Neural cell (in vitro differentiated cells): ENCODE measurements at regions not wholly inside any gene's neighbourhood (a gene's known extent, or its start where the extent isn't known, plus 50 kb on each side); places are given as distances from the start of the nearest gene placed in this dataset.

ENCODE experiments used
- H2AFZ ChIP-seq: fragments of 200-600, 300-800 bp; sonication (generic), shearing (Covaris generic); 2 replicates; pipeline ENCODE4 v1.6.0; 2014; ENCODE audit warnings: low read depth, mild to moderate bottlenecking, antibody characterized with exemption, low read length, moderate library complexity
- H3F3A ChIP-seq: fragments of 200-600 bp; shearing (Covaris generic); 2 replicates; pipeline ENCODE4 v1.6.1; 2016; ENCODE audit warnings: mild to moderate bottlenecking, moderate library complexity, mixed read lengths, antibody characterized with exemption, low read length; ENCODE audit not compliant: insufficient read depth, poor library complexity, severe bottlenecking
- H3K27ac ChIP-seq: fragments of 200-600, 300-800 bp; sonication (generic), shearing (Covaris generic); 2 replicates; pipeline ENCODE4 v1.5.1; 2014; ENCODE audit warnings: mild to moderate bottlenecking, low read length, moderate library complexity
- H3K27me3 ChIP-seq: fragments of 300-800, 200-600 bp; sonication (generic), shearing (Covaris generic); 2 replicates; pipeline ENCODE4 v1.6.0; 2014; ENCODE audit warnings: mild to moderate bottlenecking, low read depth, low read length, moderate library complexity; ENCODE audit not compliant: insufficient read depth
- H3K36me3 ChIP-seq: fragments of 300-800, 200-600 bp; sonication (generic), shearing (Covaris generic); 2 replicates; pipeline ENCODE4 v1.5.1; 2014; ENCODE audit warnings: mild to moderate bottlenecking, antibody characterized with exemption, low read length, moderate library complexity; ENCODE audit not compliant: insufficient read depth
- H3K4me2 ChIP-seq: fragments of 300-800, 200-600 bp; sonication (generic), shearing (Covaris generic); 2 replicates; pipeline ENCODE4 v1.6.0; 2014; ENCODE audit warnings: mild to moderate bottlenecking, low read length
- H3K4me3 ChIP-seq: fragments of 300-800, 200-600 bp; sonication (generic), shearing (Covaris generic); 2 replicates; pipeline ENCODE4 v1.5.1; 2014; ENCODE audit warnings: mild to moderate bottlenecking, low read length, moderate library complexity
- H3K79me2 ChIP-seq: fragments of 200-600 bp; shearing (Covaris generic); replicated peaks from 2 replicates; pipeline ENCODE4 v1.6.0; 2014; ENCODE audit warnings: mild to moderate bottlenecking, low read length, moderate library complexity; ENCODE audit not compliant: insufficient read depth
- H3K9ac ChIP-seq: fragments of 300-800, 200-600 bp; sonication (generic), shearing (Covaris generic); 2 replicates; pipeline ENCODE4 v1.6.1; 2016; ENCODE audit warnings: mild to moderate bottlenecking, low read length, mixed read lengths
- H3K9me2 ChIP-seq: fragments of 200-600 bp; shearing (Covaris generic); 2 replicates; pipeline ENCODE4 v1.6.1; 2016; ENCODE audit warnings: mild to moderate bottlenecking, low read length, mixed read lengths; ENCODE audit not compliant: insufficient read depth
- H3K9me3 ChIP-seq: fragments of 200-600, 300-800 bp; sonication (generic), shearing (Covaris generic); 2 replicates; pipeline ENCODE4 v1.6.1; 2016; ENCODE audit warnings: mild to moderate bottlenecking, mixed run types, low read length, moderate library complexity, mixed read lengths
- H4K20me1 ChIP-seq: fragments of 200-600 bp; shearing (Covaris generic); 2 replicates; pipeline ENCODE4 v1.6.1; 2016; ENCODE audit warnings: mild to moderate bottlenecking, mixed run types; ENCODE audit not compliant: insufficient read depth
- CTCF ChIP-seq: fragments of 450-650 bp; IDR thresholded peaks from 2 replicates; pipeline ENCODE4 v1.5.1; 2014; ENCODE audit warnings: antibody characterized with exemption, mild to moderate bottlenecking, moderate library complexity; ENCODE audit not compliant: poor library complexity, severe bottlenecking
- EP300 ChIP-seq: fragments of 450-650 bp; conservative IDR thresholded peaks from 2 replicates; pipeline ENCODE4 v1.6.1; 2014; ENCODE audit warnings: antibody characterized with exemption, mild to moderate bottlenecking, moderate library complexity; ENCODE audit not compliant: poor library complexity, severe bottlenecking
- EZH2 ChIP-seq: fragments of 200-600, 300-800 bp; shearing (Covaris generic), sonication (generic); IDR thresholded peaks from 2 replicates; pipeline ENCODE4 v1.6.1; 2014; ENCODE audit warnings: antibody characterized with exemption, low read length, borderline replicate concordance, mild to moderate bottlenecking; ENCODE audit not compliant: insufficient read depth, poor library complexity, severe bottlenecking
- MXI1 ChIP-seq: fragments of 450-650 bp; conservative IDR thresholded peaks from 2 replicates; pipeline ENCODE4 v1.6.1; 2014; ENCODE audit warnings: antibody characterized with exemption, mild to moderate bottlenecking; ENCODE audit not compliant: poor library complexity, severe bottlenecking
- POLR2AphosphoS5 ChIP-seq: IDR thresholded peaks from 2 replicates; pipeline ENCODE4 v1.6.1; 2012
- RAD21 ChIP-seq: fragments of 450-650 bp; conservative IDR thresholded peaks from 2 replicates; pipeline ENCODE4 v1.6.1; 2014; ENCODE audit warnings: antibody characterized with exemption, mild to moderate bottlenecking, moderate library complexity
- REST ChIP-seq: IDR thresholded peaks from 2 replicates; pipeline ENCODE4 v1.6.1; 2012; ENCODE audit warnings: borderline replicate concordance
- SMC3 ChIP-seq: fragments of 450-650 bp; conservative IDR thresholded peaks from 2 replicates; pipeline ENCODE4 v1.6.1; 2014; ENCODE audit warnings: antibody characterized with exemption, mild to moderate bottlenecking, moderate library complexity; ENCODE audit not compliant: poor library complexity
- TAF1 ChIP-seq: IDR thresholded peaks from 2 replicates; pipeline ENCODE4 v1.6.1; 2012; ENCODE audit warnings: low read depth

GRCh38 chr7:51705701-51706100 is 389.1 kb upstream of the COBL start:
- H3K9me2 ChIP-seq, result no peaks in the 10 kb centered on the region
- no peaks in the 10 kb centered on the region for H4K20me1 ChIP-seq
- no peak overlapping the region for H3K4me2 ChIP-seq
- H3K9me3 ChIP-seq, result no peaks in the 10 kb centered on the region
- H3K27me3 ChIP-seq, result peaks cover 2% of the 10 kb centered on the region
- no peaks in the 10 kb centered on the region for H3K79me2 ChIP-seq
- H3F3A ChIP-seq, result no peaks in the 10 kb centered on the region
- no peak overlapping the region for H3K27ac ChIP-seq
- no peaks in the 10 kb centered on the region for H3K36me3 ChIP-seq
- H3K4me3 ChIP-seq, result no peak overlapping the region
- TF ChIP-seq RAD21, result no peak
- no peak for TF ChIP-seq MXI1
- no peak for TF ChIP-seq SMC3
- no peak for TF ChIP-seq EZH2
- no peak for TF ChIP-seq TAF1
- H2AFZ ChIP-seq, result no peak overlapping the region
- H3K9ac ChIP-seq, result no peak overlapping the region

- Histone ChIP-seq H3K4me2 (no peak overlapping the region), H3K79me2 (no peaks in the 10 kb centered on the region), H3K27me3 (peaks cover 2% of the 10 kb centered on the region), H4K20me1 (no peaks in the 10 kb centered on the region), H3K36me3 (no peaks in the 10 kb centered on the region), H2AFZ (no peak overlapping the region), H3K9me2 (no peaks in the 10 kb centered on the region), H3K27ac (no peak overlapping the region), H3K9me3 (no peaks in the 10 kb centered on the region), H3F3A (no peaks in the 10 kb centered on the region), H3K4me3 (no peak overlapping the region), H3K9ac (no peak overlapping the region)
- TF ChIP-seq POLR2AphosphoS5, result no peak
- no peak for TF ChIP-seq EZH2
- TF ChIP-seq EP300, result no peak
- TF ChIP-seq SMC3, result no peak
- no peak for TF ChIP-seq RAD21
- no peak for TF ChIP-seq CTCF
- TF ChIP-seq REST, result no peak
- TF ChIP-seq MXI1, result no peak
- TF ChIP-seq TAF1, result no peak
Observed at GRCh38 chr7:51702673-51703072, 386.1 kb upstream of the COBL start.

- no peaks in the 10 kb centered on the region for H3K9me3 ChIP-seq
- no peak overlapping the region for H3K27ac ChIP-seq
- H3K9me2 ChIP-seq, result no peaks in the 10 kb centered on the region
- no peak overlapping the region for H2AFZ ChIP-seq
- H3K4me2 ChIP-seq, result no peak overlapping the region
- no peaks in the 10 kb centered on the region for H3K36me3 ChIP-seq
- H3K79me2 ChIP-seq, result no peaks in the 10 kb centered on the region
- H4K20me1 ChIP-seq, result no peaks in the 10 kb centered on the region
- H3K27me3 ChIP-seq, result peaks cover 2% of the 10 kb centered on the region
- no peaks in the 10 kb centered on the region for H3F3A ChIP-seq
- TF ChIP-seq MXI1 (no peak), TAF1 (no peak), EZH2 (no peak), SMC3 (no peak), CTCF (no peak), POLR2AphosphoS5 (no peak), RAD21 (no peak)
- H3K4me3 ChIP-seq, result no peak overlapping the region
- no peak overlapping the region for H3K9ac ChIP-seq
Observed at GRCh38 chr7:51701935-51702334, 385.3 kb upstream of the COBL start.
